Loucy (cell line): ENCODE measurements at regions not wholly inside any gene's neighbourhood (a gene's known extent, or its start where the extent isn't known, plus 50 kb on each side); places are given as distances from the start of the nearest gene placed in this dataset.

Experiments
- H2AFZ ChIP-seq: fragments of 200-600 bp; sonication (generic); 2 replicates; pipeline ENCODE4 v1.6.0; 2016; ENCODE audit warnings: antibody characterized with exemption, mild to moderate bottlenecking, low read length, moderate library complexity
- H3F3A ChIP-seq: fragments of 200-600 bp; 2 replicates; pipeline ENCODE4 v1.6.0; 2016; ENCODE audit warnings: antibody characterized with exemption, low read depth, mild to moderate bottlenecking
- H3K27me3 ChIP-seq: fragments of 200-600 bp; sonication (generic); 2 replicates; pipeline ENCODE4 v1.6.1; 2014; ENCODE audit warnings: low read length, mild to moderate bottlenecking; ENCODE audit not compliant: insufficient read depth, poor library complexity, severe bottlenecking
- H3K36me3 ChIP-seq: fragments of 200-600 bp; sonication (generic); 2 replicates; pipeline ENCODE4 v1.6.1; 2016; ENCODE audit warnings: low read length; ENCODE audit not compliant: insufficient read depth
- H3K4me1 ChIP-seq: fragments of 200-600 bp; sonication (generic); 2 replicates; pipeline ENCODE4 v1.5.1; 2014; ENCODE audit warnings: low read length, mild to moderate bottlenecking; ENCODE audit not compliant: insufficient read depth, poor library complexity, severe bottlenecking
- H3K4me2 ChIP-seq: fragments of 200-600 bp; sonication (generic); 2 replicates; pipeline ENCODE4 v1.6.0; 2014; ENCODE audit warnings: antibody characterized with exemption, low read length, low read depth, mild to moderate bottlenecking; ENCODE audit not compliant: poor library complexity, severe bottlenecking
- H3K4me3 ChIP-seq: fragments of 200-600 bp; sonication (generic); 2 replicates; pipeline ENCODE4 v1.5.1; 2014; ENCODE audit warnings: low read length, mild to moderate bottlenecking, mixed read lengths; ENCODE audit not compliant: poor library complexity, severe bottlenecking
- H3K79me2 ChIP-seq: fragments of 200-600 bp; sonication (generic); 2 replicates; pipeline ENCODE4 v1.6.1; 2014; ENCODE audit warnings: low read length; ENCODE audit not compliant: insufficient read depth
- H3K9ac ChIP-seq: fragments of 200-600 bp; sonication (generic); 2 replicates; pipeline ENCODE4 v1.6.0; 2014; ENCODE audit warnings: mild to moderate bottlenecking, low read depth, low read length, moderate library complexity; ENCODE audit not compliant: poor library complexity, severe bottlenecking
- H3K9me2 ChIP-seq: fragments of 200-600 bp; sonication (generic); replicated peaks from 2 replicates; pipeline ENCODE4 v1.6.1; 2016; ENCODE audit warnings: low read depth, low read length, mixed read lengths
- H3K9me3 ChIP-seq: fragments of 200-600 bp; sonication (generic); 2 replicates; pipeline ENCODE4 v1.6.1; 2014; ENCODE audit warnings: mild to moderate bottlenecking, antibody characterized with exemption, low read length, low read depth; ENCODE audit not compliant: insufficient read depth
- H4K20me1 ChIP-seq: fragments of 200-600 bp; sonication (generic); 2 replicates; pipeline ENCODE4 v1.6.0; 2014; ENCODE audit warnings: antibody characterized with exemption, low read length, mild to moderate bottlenecking; ENCODE audit not compliant: insufficient read depth, poor library complexity, severe bottlenecking
- EZH2phosphoT487 ChIP-seq: fragments of 200-600 bp; IDR thresholded peaks from 2 replicates; pipeline ENCODE4 v1.6.1; 2018; ENCODE audit warnings: antibody characterized with exemption, mild to moderate bottlenecking, moderate library complexity, borderline replicate concordance
- TF ChIP-seq, protein P1 (sequence below): fragments of 200-600 bp; sonication (generic); conservative IDR thresholded peaks from 2 replicates; pipeline ENCODE4 v1.5.1; 2014; ENCODE audit warnings: mild to moderate bottlenecking, antibody characterized with exemption, low read length

- Histone ChIP-seq H3K9me3 (no peaks in the 10 kb centered on the region), H3K9me2 (no peaks in the 10 kb centered on the region), H3K79me2 (no peaks in the 10 kb centered on the region), H2AFZ (no peak overlapping the region), H4K20me1 (no peaks in the 10 kb centered on the region), H3K4me1 (no peaks in the 10 kb centered on the region), H3K27me3 (no peaks in the 10 kb centered on the region), H3K4me2 (no peak overlapping the region), H3F3A (no peaks in the 10 kb centered on the region), H3K4me3 (no peak overlapping the region), H3K36me3 (no peaks in the 10 kb centered on the region), H3K9ac (no peak overlapping the region)
- no peak for TF ChIP-seq EZH2phosphoT487
- TF ChIP-seq, protein P1, sequence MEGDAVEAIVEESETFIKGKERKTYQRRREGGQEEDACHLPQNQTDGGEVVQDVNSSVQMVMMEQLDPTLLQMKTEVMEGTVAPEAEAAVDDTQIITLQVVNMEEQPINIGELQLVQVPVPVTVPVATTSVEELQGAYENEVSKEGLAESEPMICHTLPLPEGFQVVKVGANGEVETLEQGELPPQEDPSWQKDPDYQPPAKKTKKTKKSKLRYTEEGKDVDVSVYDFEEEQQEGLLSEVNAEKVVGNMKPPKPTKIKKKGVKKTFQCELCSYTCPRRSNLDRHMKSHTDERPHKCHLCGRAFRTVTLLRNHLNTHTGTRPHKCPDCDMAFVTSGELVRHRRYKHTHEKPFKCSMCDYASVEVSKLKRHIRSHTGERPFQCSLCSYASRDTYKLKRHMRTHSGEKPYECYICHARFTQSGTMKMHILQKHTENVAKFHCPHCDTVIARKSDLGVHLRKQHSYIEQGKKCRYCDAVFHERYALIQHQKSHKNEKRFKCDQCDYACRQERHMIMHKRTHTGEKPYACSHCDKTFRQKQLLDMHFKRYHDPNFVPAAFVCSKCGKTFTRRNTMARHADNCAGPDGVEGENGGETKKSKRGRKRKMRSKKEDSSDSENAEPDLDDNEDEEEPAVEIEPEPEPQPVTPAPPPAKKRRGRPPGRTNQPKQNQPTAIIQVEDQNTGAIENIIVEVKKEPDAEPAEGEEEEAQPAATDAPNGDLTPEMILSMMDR, result no peak
These were observed 555.0 kb downstream of the MN1 start for GRCh38 chr22:27246558-27246957.

DNA sequence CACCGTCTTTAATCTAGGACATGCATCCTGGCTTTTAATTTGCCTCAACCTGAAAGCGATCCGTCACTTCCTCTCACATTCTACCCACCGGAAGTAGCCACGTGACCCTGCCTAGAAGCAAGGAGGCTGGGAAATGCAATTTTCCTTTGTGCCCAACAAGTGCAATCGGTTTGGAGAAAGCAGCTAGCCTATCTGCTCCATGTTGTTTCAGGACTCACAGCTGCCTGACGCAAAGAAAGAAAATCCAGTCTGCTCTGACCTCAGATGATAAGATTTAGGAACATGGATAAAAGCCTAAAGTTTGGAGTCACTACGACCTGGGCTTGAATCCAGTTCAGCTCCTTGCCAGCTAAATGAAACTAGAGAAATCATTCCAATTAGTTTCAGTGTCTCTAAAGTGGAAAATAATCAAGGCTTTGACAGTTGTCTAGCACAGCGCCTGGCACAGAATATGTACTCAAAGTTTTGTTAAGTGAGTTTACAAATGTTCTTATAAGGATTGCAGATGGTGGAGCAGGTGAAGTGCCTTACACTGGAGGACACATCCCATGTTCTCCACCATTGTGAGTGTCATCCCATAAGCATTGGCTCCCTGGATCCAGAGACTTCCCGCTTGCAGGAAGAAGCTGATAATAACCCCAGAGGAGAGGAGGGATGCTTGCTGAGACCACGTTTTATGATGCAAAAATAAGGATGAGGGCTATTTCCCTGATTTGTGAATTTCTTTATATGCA is 553.7 kb downstream of the MN1 start:
- Histone ChIP-seq H3K4me1 (no peaks in the 10 kb centered on the region), H3K9me2 (no peaks in the 10 kb centered on the region), H3K4me3 (no peak overlapping the region), H3K9me3 (no peaks in the 10 kb centered on the region), H4K20me1 (no peaks in the 10 kb centered on the region), H2AFZ (no peak overlapping the region), H3K79me2 (no peaks in the 10 kb centered on the region), H3K36me3 (no peaks in the 10 kb centered on the region), H3K4me2 (no peak overlapping the region), H3K9ac (no peak overlapping the region), H3F3A (no peaks in the 10 kb centered on the region), H3K27me3 (no peaks in the 10 kb centered on the region)
- TF ChIP-seq, protein P1, result no peak
- TF ChIP-seq EZH2phosphoT487, result no peak

DNA sequence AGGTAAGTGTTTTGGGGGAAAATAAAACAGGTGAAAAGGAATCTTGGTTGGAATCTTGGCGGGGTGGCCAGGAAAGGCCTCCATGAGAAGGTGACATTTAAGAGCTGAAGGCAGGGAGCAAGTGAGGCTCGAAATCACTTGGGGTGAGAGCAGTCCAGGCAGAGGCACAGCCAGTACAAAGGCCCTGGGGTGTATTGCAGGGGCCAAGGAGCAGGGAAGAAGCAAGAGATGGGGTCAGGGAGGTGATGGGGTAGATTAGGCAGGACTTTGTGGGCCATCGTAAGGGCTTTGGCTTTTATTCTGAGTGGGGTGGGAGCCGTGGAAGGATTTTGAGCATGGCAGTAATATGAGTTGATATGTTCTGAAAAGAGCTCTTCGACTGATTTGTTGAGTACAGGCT is 551.1 kb downstream of the MN1 start:
- Histone ChIP-seq H2AFZ (no peak overlapping the region), H3K27me3 (no peaks in the 10 kb centered on the region), H3K36me3 (no peaks in the 10 kb centered on the region), H3K9ac (no peak overlapping the region), H3K4me2 (no peak overlapping the region), H3K9me3 (no peaks in the 10 kb centered on the region), H3F3A (no peaks in the 10 kb centered on the region), H3K4me1 (no peaks in the 10 kb centered on the region), H3K4me3 (no peak overlapping the region), H3K79me2 (no peaks in the 10 kb centered on the region), H4K20me1 (no peaks in the 10 kb centered on the region), H3K9me2 (no peaks in the 10 kb centered on the region)
- TF ChIP-seq EZH2phosphoT487, result no peak
- TF ChIP-seq, protein P1, result no peak
